ENCODE measurements at regions not wholly inside any gene's neighbourhood (a gene's known extent, or its start where the extent isn't known, plus 50 kb on each side); places are given as distances from the start of the nearest gene placed in this dataset.

GRCh38 chr10:89093728-89094127 is 103.1 kb downstream of the FAS start:
- Histone ChIP-seq H4K20me1 (ENCODE audit: control insufficient read depth, insufficient read depth, insufficient read length) (no peaks in the 10 kb centered on the region), H3T11ph (ENCODE audit: low read length) (no peak overlapping the region), H3K23ac (ENCODE audit: insufficient read length, low read depth, low read length) (no peak overlapping the region), H3K27me3 (ENCODE audit: insufficient read depth, low read length) (no peaks in the 10 kb centered on the region), H2BK120ac (ENCODE audit: low read depth, low read length, poor library complexity, severe bottlenecking) (no peak overlapping the region), H2AFZ (ENCODE audit: low read length) (no peak overlapping the region), H2BK12ac (ENCODE audit: insufficient read length, low read depth, low read length) (no peak overlapping the region), H3K4me2 (ENCODE audit: insufficient read depth, insufficient read length, low read length) (no peak overlapping the region), H3K79me2 (ENCODE audit: insufficient read depth, low read length) (no peaks in the 10 kb centered on the region), H3K18ac (ENCODE audit: insufficient read length, low read depth, low read length) (no peak overlapping the region), H3K9me3 (ENCODE audit: control insufficient read depth, low read depth, low read length) (no peaks in the 10 kb centered on the region), H3K9ac (ENCODE audit: extremely low read depth, insufficient read length, low read length) (no peak overlapping the region), H3K79me1 (ENCODE audit: insufficient read depth, low read depth, low read length, poor library complexity, severe bottlenecking) (no peaks in the 10 kb centered on the region), H3K4ac (ENCODE audit: low read depth, low read length) (no peak overlapping the region), H4K5ac (ENCODE audit: insufficient read length, low read depth, low read length) (no peak overlapping the region), H2AK5ac (ENCODE audit: insufficient read length, low read length) (no peak overlapping the region), H4K91ac (ENCODE audit: insufficient read length, low read depth, low read length) (no peak overlapping the region), H3K4me1 (ENCODE audit: insufficient read depth, low read length) (no peaks in the 10 kb centered on the region; the same call in 1 of the 2 replicates), H3K23me2 (ENCODE audit: insufficient read length, low read depth, low read length, poor library complexity, severe bottlenecking) (no peaks in the 10 kb centered on the region), H3K14ac (ENCODE audit: insufficient read depth, low read length) (no peak overlapping the region), H2BK20ac (ENCODE audit: low read depth, low read length, poor library complexity, severe bottlenecking) (no peak overlapping the region), H4K8ac (replicated peaks; ENCODE audit: insufficient read length, low read depth, low read length) (no peak overlapping the region), H2BK5ac (ENCODE audit: insufficient read length, low read length) (no peak overlapping the region), H3K27ac (ENCODE audit: insufficient read length, low read depth, low read length) (no peak overlapping the region), H2BK15ac (ENCODE audit: low read depth, low read length) (no peak overlapping the region), H3K56ac (ENCODE audit: insufficient read length, low read depth, low read length) (no peak overlapping the region)
- no peaks in the 10 kb centered on the region for H3K9me3 Mint-ChIP-seq
- no CpG with 5 or more reads among the region's 3 CpGs for WGBS (ENCODE audit: extremely low coverage, insufficient read length, low lambda C conversion rate)
- no peaks in the 10 kb centered on the region for H3K27me3 Mint-ChIP-seq (ENCODE audit: low read depth)
- TF ChIP-seq CTCF (conservative IDR thresholded peaks at IDR 0.05): no peak
- H3K4me3 Mint-ChIP-seq: no peak overlapping the region
- no peak overlapping the region for H3K27ac Mint-ChIP-seq
- no peak for DNase-seq
- peaks cover 0 to 5% of the 10 kb centered on the region in 2 experiments; a peak in 2 of 4 replicates for H3K4me1 Mint-ChIP-seq
- H3K36me3 Mint-ChIP-seq (ENCODE audit: insufficient read depth in 1 of 3, low read depth in 3 of 3): no peaks in the 10 kb centered on the region
